Keratinocyte (primary cell): ENCODE measurements at regions not wholly inside any gene's neighbourhood (a gene's known extent, or its start where the extent isn't known, plus 50 kb on each side); places are given as distances from the start of the nearest gene placed in this dataset.

ENCODE experiments used
- DNase-seq: peaks from one replicate; pipeline ENCODE4 v3.0.0-alpha.2; 2011; ENCODE audit warnings: low read depth, missing footprints, low spot score
- FAIRE-seq: peaks from 2 replicates; lab custom pipeline; 2011; peaks lifted over from hg19 to GRCh38; lab: Jason Lieb, UNC
- H2AFZ ChIP-seq: 2 replicates; pipeline ENCODE4 v1.6.0; 2012; ENCODE audit warnings: low read length, control low read depth, inconsistent platforms; ENCODE audit not compliant: control insufficient read depth
- H3K27ac ChIP-seq: 2 replicates; pipeline ENCODE4 v1.5.1; 2011; ENCODE audit warnings: low read length; ENCODE audit not compliant: control insufficient read depth, insufficient read depth
- H3K27me3 ChIP-seq: 3 replicates; pipeline ENCODE4 v1.6.0; 2011; ENCODE audit warnings: low read length; ENCODE audit not compliant: control insufficient read depth, insufficient read depth; ENCODE audit errors: extremely low read depth
- H3K36me3 ChIP-seq, 2 experiments: 2 replicates in 1 of 2; 3 replicates in 1 of 2; pipeline ENCODE4 v1.5.1; 2011; ENCODE audit warnings: low read length in 2 of 2, mild to moderate bottlenecking in 1 of 2; ENCODE audit not compliant: control insufficient read depth in 2 of 2, insufficient read depth in 2 of 2; ENCODE audit errors: extremely low read depth in 1 of 2
- H3K4me1 ChIP-seq: 3 replicates; pipeline ENCODE4 v1.5.1; 2011; ENCODE audit warnings: low read length; ENCODE audit not compliant: control insufficient read depth, insufficient read depth; ENCODE audit errors: extremely low read depth
- H3K4me2 ChIP-seq: 3 replicates; pipeline ENCODE4 v1.6.0; 2011; ENCODE audit warnings: low read depth, low read length; ENCODE audit not compliant: control insufficient read depth, insufficient read depth; ENCODE audit errors: extremely low read depth
- H3K4me3 ChIP-seq, 3 experiments: fragments of 200-600 bp in 1 of 3; sonication (generic) in 1 of 3; 2 replicates in 2 of 3; 3 replicates in 1 of 3; pipeline ENCODE4 v1.5.1; 2011 to 2016; ENCODE audit warnings: low read length in 3 of 3, mild to moderate bottlenecking in 3 of 3, control low read depth in 2 of 3, inconsistent platforms in 1 of 3, low read depth in 1 of 3, mixed read lengths in 1 of 3, mixed run types in 1 of 3, moderate library complexity in 1 of 3; ENCODE audit not compliant: control insufficient read depth in 2 of 3, insufficient read depth in 2 of 3; ENCODE audit errors: extremely low read depth in 1 of 3
- H3K79me2 ChIP-seq: 2 replicates; pipeline ENCODE4 v1.6.0; 2012; ENCODE audit warnings: low read length; ENCODE audit not compliant: control insufficient read depth, insufficient read depth
- H3K9ac ChIP-seq: 3 replicates; pipeline ENCODE4 v1.6.0; 2011; ENCODE audit warnings: low read length; ENCODE audit not compliant: control insufficient read depth, insufficient read depth; ENCODE audit errors: extremely low read depth
- H3K9me1 ChIP-seq: 3 replicates; pipeline ENCODE4 v1.6.0; 2011; ENCODE audit warnings: low read length; ENCODE audit not compliant: control insufficient read depth, insufficient read depth; ENCODE audit errors: extremely low read depth
- H3K9me3 ChIP-seq: 2 replicates; pipeline ENCODE4 v1.5.1; 2012; ENCODE audit warnings: low read depth, low read length; ENCODE audit not compliant: control insufficient read depth
- H4K20me1 ChIP-seq: 3 replicates; pipeline ENCODE4 v1.6.0; 2011; ENCODE audit warnings: low read length; ENCODE audit not compliant: control insufficient read depth, insufficient read depth; ENCODE audit errors: extremely low read depth
- CTCF ChIP-seq, 3 experiments: IDR thresholded peaks in 1 of 3; conservative IDR thresholded peaks in 1 of 3; optimal IDR thresholded peaks in 1 of 3; 2 replicates in 2 of 3; 3 replicates in 1 of 3; pipeline versions ENCODE3 to v1.5.1; 2011; ENCODE audit warnings: low read length in 3 of 3, mild to moderate bottlenecking in 3 of 3, moderate library complexity in 2 of 3, control low read depth in 1 of 3, inconsistent platforms in 1 of 3; ENCODE audit not compliant: insufficient read depth in 2 of 3; ENCODE audit errors: extremely low read depth in 1 of 3
- EZH2 ChIP-seq: IDR thresholded peaks from one replicate; pipeline ENCODE4 v1.6.1; 2012; ENCODE audit warnings: inconsistent platforms, mild to moderate bottlenecking, low read length, moderate library complexity
- dilution Hi-C: fragments of 300-500 bp; cut with MboI; formaldehyde crosslinking; loops from one replicate; pipeline ENCODE4 v1.7.0; 2020; ENCODE audit warnings: low sequenced_read_pairs; ENCODE audit not compliant: extremely low pct_ligation_motif_present

GRCh38 chr2:16615687-16616615 is 49.7 kb downstream of the CYRIA start:
- Histone ChIP-seq H3K27me3 (peaks cover 2% of the 10 kb centered on the region), H3K79me2 (no peaks in the 10 kb centered on the region), H3K9me3 (no peaks in the 10 kb centered on the region), H3K9me1 (no peaks in the 10 kb centered on the region), H2AFZ (no peak overlapping the region), H3K4me3 (no peak overlapping the region), H3K36me3 (no peaks in the 10 kb centered on the region), H3K9ac (no peak overlapping the region), H3K4me2 (no peak overlapping the region), H4K20me1 (no peaks in the 10 kb centered on the region), H3K4me1 (peaks cover 7% of the 10 kb centered on the region), H3K27ac (no peak overlapping the region)
- TF ChIP-seq EZH2 (no peak), CTCF (optimal IDR thresholded peaks at IDR 0.05 in 1 of 3, IDR thresholded peaks at IDR 0.05 in 1 of 3, conservative IDR thresholded peaks at IDR 0.05 in 1 of 3; ENCODE audit: extremely low read depth in 1 of 3, insufficient read depth in 2 of 3, low read length in 3 of 3) (no peak)
- dilution Hi-C loops = no loop called here
- DNase-seq = no peak
- no peak for FAIRE-seq

- H3K4me1 ChIP-seq = peaks cover 7% of the 10 kb centered on the region
- no peak overlapping the region for H3K4me3 ChIP-seq
- FAIRE-seq (no peak), DNase-seq (no peak)
- no peak overlapping the region for H3K9ac ChIP-seq
- no peak overlapping the region for H2AFZ ChIP-seq
- H3K9me1 ChIP-seq = no peaks in the 10 kb centered on the region
- TF ChIP-seq EZH2 (no peak), CTCF (optimal IDR thresholded peaks at IDR 0.05 in 1 of 3, IDR thresholded peaks at IDR 0.05 in 1 of 3, conservative IDR thresholded peaks at IDR 0.05 in 1 of 3; ENCODE audit: extremely low read depth in 1 of 3, insufficient read depth in 2 of 3, low read length in 3 of 3) (no peak)
- no peaks in the 10 kb centered on the region for H3K79me2 ChIP-seq
- H3K36me3 ChIP-seq = no peaks in the 10 kb centered on the region
- H3K27me3 ChIP-seq = peaks cover 2% of the 10 kb centered on the region
- H3K27ac ChIP-seq = no peak overlapping the region
- H3K4me2 ChIP-seq = no peak overlapping the region
- dilution Hi-C loops = no loop called here
- no peaks in the 10 kb centered on the region for H3K9me3 ChIP-seq
- H4K20me1 ChIP-seq = no peaks in the 10 kb centered on the region
Measured at GRCh38 chr2:16615246-16615645, 50.4 kb downstream of the CYRIA start.
